Activated naive CD8-positive, alpha-beta T cell treated with anti-CD3 and anti-CD28 coated beads, Interleukin-2, amount 10 ng/mL, durations not matched to agents 7 days and 5 days (primary cell): ENCODE measurements at regions not wholly inside any gene's neighbourhood (a gene's known extent, or its start where the extent isn't known, plus 50 kb on each side); places are given as distances from the start of the nearest gene placed in this dataset.

Source experiments
- ATAC-seq: fragments of 150-1000 bp; cut with Tn5 transposase; one replicate; pipeline ENCODE4 v1.10.0; 2021; ENCODE audit warnings: low read depth, moderate library complexity
- POLR2A ChIA-PET: fragments of 350-600 bp; sonication (Branson Sonifier 250); formaldehyde crosslinking; loops from one replicate; lab custom pipeline; 2021; ENCODE audit warnings: antibody characterized with exemption; lab: Charles Lee
- DNase-seq: peaks from one replicate; pipeline ENCODE4 v3.0.0; 2021
- H3K27ac Mint-ChIP-seq: one replicate; pipeline ENCODE4 v1.8.0; 2022; ENCODE audit warnings: mild to moderate bottlenecking, mixed read lengths
- H3K27me3 Mint-ChIP-seq: one replicate; pipeline ENCODE4 v1.8.0; 2022; ENCODE audit warnings: mild to moderate bottlenecking, moderate library complexity, mixed read lengths
- H3K36me3 Mint-ChIP-seq: one replicate; pipeline ENCODE4 v1.8.0; 2021; ENCODE audit warnings: mild to moderate bottlenecking, mixed read lengths
- H3K4me1 Mint-ChIP-seq: one replicate; pipeline ENCODE4 v1.8.0; 2021; ENCODE audit warnings: mixed read lengths
- H3K4me3 Mint-ChIP-seq: one replicate; pipeline ENCODE4 v1.8.0; 2022; ENCODE audit warnings: mild to moderate bottlenecking, moderate library complexity, mixed read lengths
- H3K9me3 Mint-ChIP-seq: one replicate; pipeline ENCODE4 v1.8.0; 2021; ENCODE audit warnings: mixed read lengths

GRCh38 chr1:81149649-81150325 lies 650.9 kb upstream of the ADGRL2 start:
- ATAC-seq, result no peak
- H3K36me3 Mint-ChIP-seq, result no peaks in the 10 kb centered on the region
- POLR2A ChIA-PET, result no interaction called here

GRCh38 chr1:81144240-81144825 lies 656.4 kb upstream of the ADGRL2 start:
- no peaks in the 10 kb centered on the region for H3K36me3 Mint-ChIP-seq
- H3K4me3 Mint-ChIP-seq, result no peak overlapping the region
- H3K27me3 Mint-ChIP-seq, result no peaks in the 10 kb centered on the region
- POLR2A ChIA-PET, result no interaction called here
- no peak for ATAC-seq
- H3K9me3 Mint-ChIP-seq, result peaks cover 5% of the 10 kb centered on the region
- no peaks in the 10 kb centered on the region for H3K4me1 Mint-ChIP-seq
- no peak overlapping the region for H3K27ac Mint-ChIP-seq
- DNase-seq, result no peak

More at GRCh38 chr1:81149649-81150325, 650.9 kb upstream of the ADGRL2 start:
- Mint-ChIP-seq H3K27me3 (no peaks in the 10 kb centered on the region), H3K27ac (no peak overlapping the region), H3K4me1 (no peaks in the 10 kb centered on the region), H3K9me3 (peaks cover 8% of the 10 kb centered on the region), H3K4me3 (no peak overlapping the region)
- no peak for DNase-seq

GRCh38 chr1:81142099-81142826 lies 658.5 kb upstream of the ADGRL2 start:
- Mint-ChIP-seq H3K27me3 (no peaks in the 10 kb centered on the region), H3K27ac (no peak overlapping the region), H3K36me3 (no peaks in the 10 kb centered on the region), H3K9me3 (peaks cover 2% of the 10 kb centered on the region), H3K4me3 (no peak overlapping the region), H3K4me1 (no peaks in the 10 kb centered on the region)
- ATAC-seq (no peak), DNase-seq (no peak)
- POLR2A ChIA-PET, result no interaction called here

GRCh38 chr1:81135524-81135923 lies 665.2 kb upstream of the ADGRL2 start:
- DNase-seq (no peak), ATAC-seq (no peak)
- Mint-ChIP-seq H3K27me3 (no peaks in the 10 kb centered on the region), H3K36me3 (no peaks in the 10 kb centered on the region), H3K27ac (no peak overlapping the region), H3K4me3 (no peak overlapping the region), H3K4me1 (no peaks in the 10 kb centered on the region), H3K9me3 (peaks cover 4% of the 10 kb centered on the region)
- POLR2A ChIA-PET, result no interaction called here

- Mint-ChIP-seq H3K4me3 (no peak overlapping the region), H3K36me3 (no peaks in the 10 kb centered on the region), H3K27me3 (no peaks in the 10 kb centered on the region), H3K9me3 (peaks cover 1% of the 10 kb centered on the region), H3K27ac (no peak overlapping the region), H3K4me1 (no peaks in the 10 kb centered on the region)
- ATAC-seq (no peak), DNase-seq (no peak)
- POLR2A ChIA-PET, result no interaction called here
Measured at GRCh38 chr1:81129776-81130175, 671.0 kb upstream of the ADGRL2 start.

GRCh38 chr1:81129366-81129765 lies 671.4 kb upstream of the ADGRL2 start:
- peaks cover 1% of the 10 kb centered on the region for H3K9me3 Mint-ChIP-seq
- POLR2A ChIA-PET, result no interaction called here
- no peaks in the 10 kb centered on the region for H3K36me3 Mint-ChIP-seq
- no peaks in the 10 kb centered on the region for H3K27me3 Mint-ChIP-seq
- no peak overlapping the region for H3K27ac Mint-ChIP-seq
- DNase-seq (no peak), ATAC-seq (no peak)
- no peaks in the 10 kb centered on the region for H3K4me1 Mint-ChIP-seq
- H3K4me3 Mint-ChIP-seq, result no peak overlapping the region

GRCh38 chr1:81128079-81128478 lies 672.7 kb upstream of the ADGRL2 start:
- Mint-ChIP-seq H3K4me1 (no peaks in the 10 kb centered on the region), H3K36me3 (no peaks in the 10 kb centered on the region), H3K4me3 (no peak overlapping the region), H3K9me3 (peaks cover 1% of the 10 kb centered on the region), H3K27me3 (no peaks in the 10 kb centered on the region), H3K27ac (no peak overlapping the region)
- POLR2A ChIA-PET, result no interaction called here
- no peak for ATAC-seq
- DNase-seq, result no peak

- H3K4me3 Mint-ChIP-seq, result no peak overlapping the region
- H3K36me3 Mint-ChIP-seq, result no peaks in the 10 kb centered on the region
- H3K27ac Mint-ChIP-seq, result no peak overlapping the region
- no peak for DNase-seq
- no peak for ATAC-seq
- H3K9me3 Mint-ChIP-seq, result peaks cover 1% of the 10 kb centered on the region
- H3K4me1 Mint-ChIP-seq, result no peaks in the 10 kb centered on the region
- POLR2A ChIA-PET, result no interaction called here
- H3K27me3 Mint-ChIP-seq, result no peaks in the 10 kb centered on the region
Measured at GRCh38 chr1:81126989-81127581, 673.6 kb upstream of the ADGRL2 start.

- no peaks in the 10 kb centered on the region for H3K36me3 Mint-ChIP-seq
Measured at GRCh38 chr1:81125672-81126071, 675.1 kb upstream of the ADGRL2 start.

GRCh38 chr1:81121306-81121705 lies 679.4 kb upstream of the ADGRL2 start:
- Mint-ChIP-seq H3K27ac (no peak overlapping the region), H3K27me3 (no peaks in the 10 kb centered on the region), H3K4me1 (no peaks in the 10 kb centered on the region), H3K4me3 (no peak overlapping the region), H3K9me3 (peaks cover 3% of the 10 kb centered on the region), H3K36me3 (no peaks in the 10 kb centered on the region)
- DNase-seq (no peak), ATAC-seq (no peak)
- POLR2A ChIA-PET, result no interaction called here

More at GRCh38 chr1:81125672-81126071, 675.1 kb upstream of the ADGRL2 start:
- POLR2A ChIA-PET, result no interaction called here
- DNase-seq (no peak), ATAC-seq (no peak)
- Mint-ChIP-seq H3K4me3 (no peak overlapping the region), H3K4me1 (no peaks in the 10 kb centered on the region), H3K9me3 (peaks cover 1% of the 10 kb centered on the region), H3K27me3 (no peaks in the 10 kb centered on the region), H3K27ac (no peak overlapping the region)

GRCh38 chr1:81119319-81119718 lies 681.4 kb upstream of the ADGRL2 start:
- Mint-ChIP-seq H3K4me1 (no peaks in the 10 kb centered on the region), H3K27ac (no peak overlapping the region), H3K9me3 (peaks cover 1% of the 10 kb centered on the region), H3K36me3 (no peaks in the 10 kb centered on the region), H3K27me3 (no peaks in the 10 kb centered on the region), H3K4me3 (no peak overlapping the region)
- no peak for ATAC-seq
- DNase-seq, result no peak
- POLR2A ChIA-PET, result no interaction called here

- no peaks in the 10 kb centered on the region for H3K36me3 Mint-ChIP-seq
- no peak overlapping the region for H3K4me3 Mint-ChIP-seq
- H3K27me3 Mint-ChIP-seq, result no peaks in the 10 kb centered on the region
- H3K4me1 Mint-ChIP-seq, result no peaks in the 10 kb centered on the region
- no peak for ATAC-seq
- POLR2A ChIA-PET, result no interaction called here
- no peak overlapping the region for H3K27ac Mint-ChIP-seq
- DNase-seq, result no peak
- peaks cover 1% of the 10 kb centered on the region for H3K9me3 Mint-ChIP-seq
Measured at GRCh38 chr1:81118550-81118949, 682.2 kb upstream of the ADGRL2 start.

GRCh38 chr1:81115422-81115821 lies 685.3 kb upstream of the ADGRL2 start:
- POLR2A ChIA-PET, result no interaction called here
- DNase-seq, result no peak
- no peak overlapping the region for H3K27ac Mint-ChIP-seq
- no peaks in the 10 kb centered on the region for H3K9me3 Mint-ChIP-seq
- ATAC-seq, result no peak
- no peaks in the 10 kb centered on the region for H3K36me3 Mint-ChIP-seq
- H3K27me3 Mint-ChIP-seq, result no peaks in the 10 kb centered on the region
- no peaks in the 10 kb centered on the region for H3K4me1 Mint-ChIP-seq
- H3K4me3 Mint-ChIP-seq, result no peak overlapping the region

- Mint-ChIP-seq H3K27me3 (no peaks in the 10 kb centered on the region), H3K27ac (no peak overlapping the region)
Measured at GRCh38 chr1:81114191-81114590, 686.5 kb upstream of the ADGRL2 start.

More at GRCh38 chr1:81114191-81114590, 686.5 kb upstream of the ADGRL2 start:
- Mint-ChIP-seq H3K4me1 (no peaks in the 10 kb centered on the region), H3K36me3 (no peaks in the 10 kb centered on the region), H3K4me3 (no peak overlapping the region), H3K9me3 (peaks cover 2% of the 10 kb centered on the region)
- POLR2A ChIA-PET, result no interaction called here
- no peak for DNase-seq
- no peak for ATAC-seq
